SK-N-SH treated with all-trans-retinoic acid at 6 μM for 48 hours (cell line): ENCODE measurements at regions not wholly inside any gene's neighbourhood (a gene's known extent, or its start where the extent isn't known, plus 50 kb on each side); places are given as distances from the start of the nearest gene placed in this dataset.

ENCODE experiments used
- ATAC-seq: fragments of 200-7000 bp; cut with Tn5 transposase; 3 replicates; pipeline ENCODE4 v1.9.1; 2020; ENCODE audit warnings: mild to moderate bottlenecking, moderate library complexity
- ARNTL ChIP-seq: fragments of 450-650 bp; formaldehyde crosslinking; IDR thresholded peaks from 2 replicates; pipeline ENCODE4 v1.5.0; 2020; ENCODE audit warnings: low read depth, mild to moderate bottlenecking, moderate library complexity, borderline replicate concordance
- BACH2 ChIP-seq: fragments of 250-450 bp; sonication (Bioruptor Pico); IDR thresholded peaks from 2 replicates; pipeline ENCODE4 v1.9.0; 2021; ENCODE audit warnings: mild to moderate bottlenecking, borderline replicate concordance
- CSDC2 ChIP-seq: fragments of 250-450 bp; sonication (Bioruptor Pico); IDR thresholded peaks from 2 replicates; pipeline ENCODE4 v1.5.0; 2020; ENCODE audit warnings: mild to moderate bottlenecking, moderate library complexity
- CSRNP3 ChIP-seq: fragments of 250-450 bp; sonication (Bioruptor Pico); IDR thresholded peaks from 2 replicates; pipeline ENCODE4 v1.5.1; 2021; ENCODE audit warnings: mild to moderate bottlenecking, moderate library complexity
- ESRRG ChIP-seq: fragments of 250-450 bp; sonication (Bioruptor Pico); IDR thresholded peaks from 2 replicates; pipeline ENCODE4 v1.6.1; 2021; ENCODE audit warnings: mild to moderate bottlenecking
- POU6F1 ChIP-seq: fragments of 250-450 bp; sonication (Bioruptor Pico); IDR thresholded peaks from 2 replicates; pipeline ENCODE4 v1.8.0; 2021; ENCODE audit warnings: low read depth, mild to moderate bottlenecking, moderate library complexity, borderline replicate concordance
- PPARA ChIP-seq: fragments of 250-450 bp; sonication (Bioruptor Pico); IDR thresholded peaks from 2 replicates; pipeline ENCODE4 v1.5.0; 2020; ENCODE audit warnings: mild to moderate bottlenecking, borderline replicate concordance
- RARB ChIP-seq: fragments of 250-450 bp; sonication (Bioruptor Pico); IDR thresholded peaks from 2 replicates; pipeline ENCODE4 v1.8.0; 2021; ENCODE audit warnings: mild to moderate bottlenecking, moderate library complexity
- SNAI2 ChIP-seq: fragments of 250-450 bp; sonication (Bioruptor Pico); IDR thresholded peaks from 2 replicates; pipeline ENCODE4 v1.5.0; 2020; ENCODE audit warnings: mild to moderate bottlenecking, moderate library complexity
- TCF4 ChIP-seq: fragments of 250-450 bp; sonication (Bioruptor Pico); IDR thresholded peaks from 2 replicates; pipeline ENCODE4 v1.8.0; 2021; ENCODE audit warnings: mild to moderate bottlenecking, moderate library complexity, borderline replicate concordance
- TOX ChIP-seq: fragments of 250-450 bp; sonication (Bioruptor Pico); IDR thresholded peaks from 2 replicates; pipeline ENCODE4 v1.8.0; 2021; ENCODE audit warnings: mild to moderate bottlenecking, moderate library complexity, borderline replicate concordance
- TSHZ2 ChIP-seq: fragments of 250-450 bp; sonication (Bioruptor Pico); IDR thresholded peaks from 2 replicates; pipeline ENCODE4 v1.5.0; 2020; ENCODE audit warnings: mild to moderate bottlenecking, moderate library complexity
- ZC3H10 ChIP-seq: fragments of 250-450 bp; sonication (Bioruptor Pico); IDR thresholded peaks from 2 replicates; pipeline ENCODE4 v1.5.1; 2021; ENCODE audit warnings: mild to moderate bottlenecking, moderate library complexity
- ZFP3 ChIP-seq: fragments of 250-450 bp; sonication (Bioruptor Pico); IDR thresholded peaks from 2 replicates; pipeline ENCODE4 v1.5.0; 2020; ENCODE audit warnings: mild to moderate bottlenecking, moderate library complexity
- ZFP30 ChIP-seq: fragments of 450-650 bp; formaldehyde crosslinking; IDR thresholded peaks from 2 replicates; pipeline ENCODE4 v1.5.0; 2022; ENCODE audit warnings: mild to moderate bottlenecking, moderate library complexity
- ZNF565 ChIP-seq: fragments of 450-650 bp; formaldehyde crosslinking; conservative IDR thresholded peaks from 2 replicates; pipeline ENCODE4 v1.5.0; 2020; ENCODE audit warnings: low read depth, mild to moderate bottlenecking, moderate library complexity
- ZNF70 ChIP-seq: fragments of 450-650 bp; formaldehyde crosslinking; IDR thresholded peaks from 2 replicates; pipeline ENCODE4 v1.5.0; 2020; ENCODE audit warnings: mild to moderate bottlenecking, moderate library complexity
- TF ChIP-seq, protein P1 (sequence below): fragments of 250-450 bp; sonication (Bioruptor Pico); IDR thresholded peaks from 2 replicates; pipeline ENCODE4 v1.5.1; 2020; ENCODE audit warnings: low read depth, mild to moderate bottlenecking, moderate library complexity

- TF ChIP-seq TSHZ2 (no peak), ESRRG (CRISPR knock-in tag) (no peak), RARB (CRISPR knock-in tag) (no peak), TCF4 (CRISPR knock-in tag) (no peak), ZC3H10 (CRISPR knock-in tag) (no peak), TOX (CRISPR knock-in tag) (no peak), ZFP3 (CRISPR knock-in tag) (no peak), CSRNP3 (CRISPR knock-in tag) (no peak), ZNF565 (CRISPR knock-in tag) (no peak)
- TF ChIP-seq, protein P1, sequence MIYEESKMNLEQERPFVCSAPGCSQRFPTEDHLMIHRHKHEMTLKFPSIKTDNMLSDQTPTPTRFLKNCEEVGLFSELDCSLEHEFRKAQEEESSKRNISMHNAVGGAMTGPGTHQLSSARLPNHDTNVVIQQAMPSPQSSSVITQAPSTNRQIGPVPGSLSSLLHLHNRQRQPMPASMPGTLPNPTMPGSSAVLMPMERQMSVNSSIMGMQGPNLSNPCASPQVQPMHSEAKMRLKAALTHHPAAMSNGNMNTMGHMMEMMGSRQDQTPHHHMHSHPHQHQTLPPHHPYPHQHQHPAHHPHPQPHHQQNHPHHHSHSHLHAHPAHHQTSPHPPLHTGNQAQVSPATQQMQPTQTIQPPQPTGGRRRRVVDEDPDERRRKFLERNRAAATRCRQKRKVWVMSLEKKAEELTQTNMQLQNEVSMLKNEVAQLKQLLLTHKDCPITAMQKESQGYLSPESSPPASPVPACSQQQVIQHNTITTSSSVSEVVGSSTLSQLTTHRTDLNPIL (CRISPR knock-in tag): no peak
- no peak for ATAC-seq
Observed at GRCh38 chr3:40753291-40753770, 228.6 kb downstream of the ZNF621 start.

DNA sequence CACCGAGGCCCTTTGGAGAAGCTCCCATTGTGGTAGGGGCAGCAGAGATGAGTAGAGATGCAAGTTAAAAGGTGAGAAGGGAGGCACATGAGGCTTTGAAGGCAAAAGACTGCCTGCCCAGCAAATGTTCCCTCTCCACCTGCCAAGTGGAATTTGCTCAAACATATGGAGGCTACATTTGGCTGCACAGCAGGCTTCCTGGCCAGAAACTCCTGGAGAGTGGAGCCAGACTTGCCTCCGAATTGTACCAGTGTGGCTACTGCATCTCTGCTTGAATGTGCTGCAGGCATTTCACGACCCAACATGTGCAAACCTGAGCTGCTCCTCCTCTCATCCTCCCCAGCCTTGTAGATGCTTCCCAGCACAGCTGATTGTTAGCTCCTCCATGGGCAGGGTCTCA is 229.2 kb downstream of the ZNF621 start:
- no peak for ATAC-seq
- TF ChIP-seq CSRNP3 (CRISPR knock-in tag) (no peak), CSDC2 (CRISPR knock-in tag) (no peak), BACH2 (CRISPR knock-in tag) (no peak)
- TF ChIP-seq, protein P1 (CRISPR knock-in tag): no peak

DNA sequence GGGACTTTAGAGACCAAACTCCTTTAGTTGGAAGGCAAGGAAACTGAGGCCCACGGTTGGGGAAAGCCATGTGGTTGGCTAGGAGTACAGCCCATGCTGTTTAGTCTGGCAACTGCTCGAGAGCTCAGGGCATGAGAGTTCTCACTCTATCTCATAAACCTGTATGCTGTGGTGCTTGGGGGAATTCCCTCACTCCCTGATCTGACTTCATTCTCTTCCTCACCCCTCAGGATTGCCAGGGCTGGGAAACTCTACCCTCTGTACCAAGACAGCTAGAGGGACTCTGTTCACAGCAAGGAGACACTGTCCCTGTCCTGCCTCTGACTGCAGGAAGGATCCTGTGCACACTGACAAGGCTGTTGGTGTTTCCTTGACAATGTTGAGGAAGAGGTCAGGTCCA is 230.2 kb downstream of the ZNF621 start:
- TF ChIP-seq CSDC2 (CRISPR knock-in tag) (no peak), BACH2 (CRISPR knock-in tag) (no peak), ZC3H10 (CRISPR knock-in tag) (no peak), RARB (CRISPR knock-in tag) (no peak), ESRRG (CRISPR knock-in tag) (no peak), ZNF565 (CRISPR knock-in tag) (no peak), ZFP30 (CRISPR knock-in tag) (no peak), POU6F1 (CRISPR knock-in tag) (no peak), ZNF70 (no peak), SNAI2 (no peak), ARNTL (CRISPR knock-in tag) (no peak), PPARA (CRISPR knock-in tag) (no peak)
- TF ChIP-seq, protein P1 (CRISPR knock-in tag): no peak
- no peak for ATAC-seq
